GM21367 (cell line): ENCODE measurements at regions not wholly inside any gene's neighbourhood (a gene's known extent, or its start where the extent isn't known, plus 50 kb on each side); places are given as distances from the start of the nearest gene placed in this dataset.

ENCODE experiments used
- ATAC-seq: cut with Tn5 transposase; IDR thresholded peaks from one replicate; pipeline ENCODE4 v1.9.1; 2021; ENCODE audit not compliant: unreplicated experiment

DNA sequence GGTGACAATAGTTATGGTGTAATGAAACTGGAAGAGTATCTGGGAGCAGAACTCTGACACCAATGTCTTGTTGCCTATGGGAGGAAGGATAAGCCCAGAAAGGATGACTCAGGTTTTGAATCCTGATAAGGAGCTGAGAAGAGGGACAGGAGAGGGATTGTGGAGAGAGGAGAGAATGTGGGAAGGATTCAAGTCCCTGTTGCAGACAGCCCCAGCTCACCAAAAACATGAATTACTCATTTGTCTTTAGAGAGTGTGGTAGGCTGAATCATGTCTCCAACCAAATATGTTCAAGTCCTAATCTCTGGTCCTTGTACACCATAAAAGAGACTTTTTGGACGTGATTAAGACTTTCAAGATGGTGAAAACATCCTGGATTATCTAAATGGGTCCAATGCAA, 206.9 kb upstream of the PHYHIPL start:
- ATAC-seq, result no peak

DNA sequence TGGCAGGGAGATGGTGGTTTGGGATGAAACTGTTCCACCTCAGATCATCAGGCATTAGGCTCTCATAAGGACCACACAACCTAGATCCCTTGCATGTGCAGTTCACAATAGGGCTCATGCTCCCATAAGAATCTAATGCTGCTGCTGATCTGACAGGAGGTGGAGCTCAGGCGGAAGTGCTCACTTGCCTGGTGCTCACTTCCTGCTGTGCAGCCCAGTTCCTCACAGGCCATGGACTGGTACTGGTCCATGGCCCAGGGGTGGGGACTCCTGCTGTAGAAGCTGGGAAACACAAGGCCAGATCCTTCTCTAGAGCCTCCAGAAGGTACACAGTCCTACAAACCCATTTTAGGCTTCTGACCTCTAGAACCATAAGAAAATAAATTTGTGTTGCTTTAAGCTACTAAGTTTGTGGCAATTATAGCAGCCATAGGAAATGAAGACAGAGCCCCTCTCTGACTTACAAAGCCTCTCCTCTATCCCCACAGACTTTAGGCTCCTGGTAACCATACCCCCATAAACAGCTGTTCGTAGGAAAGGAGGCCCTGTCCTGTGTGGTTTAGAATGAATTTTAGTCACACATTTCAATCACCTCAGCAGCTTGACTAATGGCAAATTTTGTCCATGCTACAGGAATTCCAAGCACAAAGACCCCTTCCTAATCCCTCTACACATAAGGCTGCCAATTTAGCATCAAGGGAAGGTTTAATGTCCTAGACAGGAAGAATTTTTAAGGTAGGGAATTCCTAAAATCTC, 206.1 kb upstream of the PHYHIPL start:
- ATAC-seq, result no peak

DNA sequence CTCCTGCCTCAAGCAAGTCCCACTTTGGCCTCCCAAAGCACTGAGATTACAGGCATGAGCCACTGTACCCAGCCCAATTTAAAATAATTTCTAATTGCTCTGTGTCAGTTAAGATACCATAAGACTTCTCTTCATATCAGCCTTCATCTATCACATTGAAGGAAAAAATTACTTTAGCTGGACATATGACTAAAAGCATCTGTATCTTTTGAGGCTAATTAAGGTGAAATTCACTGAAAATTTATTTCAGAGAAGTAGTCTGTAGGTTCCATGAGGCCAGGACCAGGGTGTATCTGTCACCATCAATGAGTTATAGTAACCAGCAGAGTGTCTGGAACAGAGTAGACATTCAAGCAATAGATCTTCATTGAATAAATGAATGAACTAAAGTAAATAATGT, 205.2 kb upstream of the PHYHIPL start:
- no peak for ATAC-seq

DNA sequence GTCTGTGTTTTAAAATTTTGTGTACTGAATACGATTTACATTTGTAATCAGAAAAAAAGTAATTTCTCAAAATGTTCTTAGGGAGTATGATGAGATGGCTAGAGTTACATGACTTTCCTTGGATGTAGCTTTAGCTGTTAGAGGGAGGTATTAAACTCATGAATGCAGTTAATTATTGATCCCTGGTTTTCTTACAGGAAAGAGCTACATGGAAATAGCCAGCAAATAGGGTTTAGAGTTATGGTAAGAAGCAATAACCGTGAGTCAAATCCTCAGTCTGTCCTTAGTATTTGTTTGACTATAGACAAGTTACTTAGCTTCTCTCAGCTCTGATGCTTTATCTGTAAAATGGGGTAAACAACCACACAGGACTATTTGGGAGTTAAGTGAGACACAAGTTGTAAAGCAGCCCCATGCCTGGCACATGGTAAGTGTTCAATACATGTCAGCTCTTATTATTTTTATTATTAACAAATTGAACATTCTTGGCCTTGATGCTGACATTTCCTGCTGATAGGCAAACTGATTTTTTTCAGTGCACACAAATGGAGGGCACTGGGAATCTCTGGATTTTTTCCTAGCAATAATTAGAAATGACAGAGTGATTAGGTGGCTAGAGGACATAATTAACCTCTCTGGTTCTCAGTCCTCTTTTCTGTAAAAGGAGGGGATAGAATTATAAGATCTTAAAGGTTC, 204.5 kb upstream of the PHYHIPL start:
- ATAC-seq, result no peak

DNA sequence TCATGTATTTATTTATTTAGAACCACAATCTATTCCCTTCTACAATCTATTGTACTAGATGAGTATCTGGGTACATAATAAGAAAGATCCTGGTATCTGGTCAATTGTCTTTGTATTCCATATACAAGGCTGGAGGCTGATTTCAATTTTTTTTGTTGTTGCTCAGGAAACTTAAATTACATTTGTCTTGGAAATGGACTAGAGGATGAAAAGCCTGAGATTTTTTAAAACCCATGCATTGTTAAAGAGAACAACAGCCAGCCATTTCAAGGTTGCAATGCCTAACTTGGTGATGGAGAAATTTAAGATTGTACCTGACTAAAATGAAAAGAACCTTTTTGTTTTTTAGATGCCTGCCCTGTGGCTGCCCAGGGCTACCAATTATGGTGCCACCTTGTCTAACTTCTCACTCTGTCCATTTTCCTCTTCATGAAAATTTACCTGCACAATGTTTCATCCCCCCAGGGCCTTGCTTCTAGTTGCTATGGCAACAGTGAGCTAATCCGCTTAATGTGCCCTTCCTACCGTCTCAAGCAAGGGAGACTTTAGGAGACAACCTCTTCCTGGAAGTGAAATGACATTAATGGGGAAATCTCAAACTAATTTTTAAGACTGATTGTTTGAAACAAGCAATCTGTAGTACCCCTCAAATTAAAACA, 203.7 kb upstream of the PHYHIPL start:
- no peak for ATAC-seq

DNA sequence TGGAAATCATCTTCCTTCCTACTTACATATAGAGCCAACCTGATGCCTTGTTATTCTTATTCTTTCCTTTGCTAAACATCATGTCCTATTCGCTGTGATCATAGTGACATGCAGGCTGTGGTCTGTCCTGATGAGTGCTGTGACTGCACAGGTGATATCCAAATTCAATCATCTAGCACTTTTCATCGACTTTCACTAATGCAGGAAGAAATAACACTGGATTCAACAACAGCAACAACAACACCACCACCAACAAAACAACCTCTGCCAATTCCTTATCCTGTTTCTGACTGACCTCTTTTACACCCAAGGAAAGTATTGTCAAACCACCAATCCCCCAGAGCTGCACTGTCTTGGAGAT, 203.2 kb upstream of the PHYHIPL start:
- ATAC-seq, result no peak

DNA sequence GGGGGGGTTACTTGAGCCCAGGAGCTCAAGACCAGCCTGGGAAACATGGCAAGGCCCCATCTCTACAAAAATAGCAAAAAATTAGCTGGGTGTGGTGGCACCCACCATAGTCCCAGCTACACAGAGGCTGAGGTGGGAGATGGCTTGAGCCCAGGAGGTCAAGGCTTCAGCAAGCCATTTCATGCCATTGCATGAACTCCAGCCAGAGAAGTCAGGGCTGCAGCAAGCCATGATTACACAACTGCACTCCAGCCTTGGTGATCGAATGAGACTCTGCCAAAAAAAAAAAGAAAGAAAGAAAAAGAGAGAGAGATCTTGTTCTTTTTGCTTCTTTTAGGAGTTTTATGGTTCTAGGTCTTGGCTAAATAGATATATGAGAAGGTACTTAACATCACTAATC, 200.2 kb upstream of the PHYHIPL start:
- no peak for ATAC-seq

DNA sequence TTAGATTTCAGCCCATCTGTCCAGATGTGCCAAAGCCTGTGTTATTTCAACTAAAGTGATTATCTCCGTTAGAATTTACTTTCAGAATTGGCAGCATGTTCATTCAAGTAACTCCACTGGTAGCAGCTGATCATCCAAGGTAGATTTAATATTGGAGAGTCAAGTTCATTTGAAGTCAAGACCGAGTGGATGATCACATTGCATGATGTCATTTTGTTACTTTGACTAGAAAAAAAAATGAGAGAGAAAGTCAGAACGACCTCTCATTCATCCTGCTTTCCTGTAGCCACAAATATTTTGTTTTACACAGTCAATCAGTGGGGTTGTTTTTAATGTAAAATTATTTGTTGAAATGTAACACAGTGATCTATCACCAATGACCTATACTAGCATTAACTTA, 196.7 kb upstream of the PHYHIPL start:
- no peak for ATAC-seq

DNA sequence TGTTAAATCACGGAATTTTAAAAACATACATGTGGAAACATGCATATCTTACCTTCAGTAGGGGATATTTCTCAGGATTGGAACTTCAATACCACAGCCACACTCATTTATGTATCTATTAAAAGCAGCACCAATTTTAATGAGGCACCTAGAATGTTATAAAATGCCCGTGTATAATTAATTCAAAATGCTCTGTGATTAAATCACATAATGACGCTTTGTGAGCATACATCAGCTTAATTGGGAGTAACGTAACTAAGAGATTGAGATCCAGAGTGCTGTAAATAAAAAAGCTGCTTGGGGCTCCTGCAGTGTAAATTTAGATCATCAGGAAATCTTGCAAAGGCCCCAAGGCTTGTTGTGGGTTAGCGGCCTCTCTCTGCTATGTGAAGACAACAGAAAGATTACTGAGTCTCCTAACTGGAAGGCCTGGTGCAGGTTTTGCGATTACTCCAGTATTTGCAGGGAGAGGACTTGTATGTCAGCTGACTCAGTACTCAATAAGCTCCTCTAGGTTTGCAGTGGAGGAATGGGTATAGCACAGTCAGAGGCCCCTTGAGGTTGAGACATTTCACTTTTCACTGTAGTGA, 195.5 kb upstream of the PHYHIPL start:
- no peak for ATAC-seq

DNA sequence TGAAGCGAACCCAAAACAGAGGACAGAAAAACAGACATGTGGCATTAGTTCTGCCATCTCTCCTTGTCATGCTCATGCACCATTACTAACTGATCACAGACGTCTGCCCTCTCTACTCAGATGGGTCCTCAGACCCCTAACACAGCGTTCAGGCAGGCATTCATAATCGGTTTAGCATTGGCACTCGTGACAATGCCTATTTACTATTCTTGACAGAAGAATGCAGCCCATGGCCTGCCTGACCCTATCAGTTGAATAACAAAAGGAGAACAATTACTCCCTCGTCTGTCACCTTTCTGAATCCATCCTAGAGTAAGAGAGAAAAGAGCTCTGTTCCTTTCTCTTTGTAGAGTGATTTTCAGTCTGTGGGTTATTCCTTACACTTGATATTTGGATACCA, 194.6 kb upstream of the PHYHIPL start:
- no peak for ATAC-seq

DNA sequence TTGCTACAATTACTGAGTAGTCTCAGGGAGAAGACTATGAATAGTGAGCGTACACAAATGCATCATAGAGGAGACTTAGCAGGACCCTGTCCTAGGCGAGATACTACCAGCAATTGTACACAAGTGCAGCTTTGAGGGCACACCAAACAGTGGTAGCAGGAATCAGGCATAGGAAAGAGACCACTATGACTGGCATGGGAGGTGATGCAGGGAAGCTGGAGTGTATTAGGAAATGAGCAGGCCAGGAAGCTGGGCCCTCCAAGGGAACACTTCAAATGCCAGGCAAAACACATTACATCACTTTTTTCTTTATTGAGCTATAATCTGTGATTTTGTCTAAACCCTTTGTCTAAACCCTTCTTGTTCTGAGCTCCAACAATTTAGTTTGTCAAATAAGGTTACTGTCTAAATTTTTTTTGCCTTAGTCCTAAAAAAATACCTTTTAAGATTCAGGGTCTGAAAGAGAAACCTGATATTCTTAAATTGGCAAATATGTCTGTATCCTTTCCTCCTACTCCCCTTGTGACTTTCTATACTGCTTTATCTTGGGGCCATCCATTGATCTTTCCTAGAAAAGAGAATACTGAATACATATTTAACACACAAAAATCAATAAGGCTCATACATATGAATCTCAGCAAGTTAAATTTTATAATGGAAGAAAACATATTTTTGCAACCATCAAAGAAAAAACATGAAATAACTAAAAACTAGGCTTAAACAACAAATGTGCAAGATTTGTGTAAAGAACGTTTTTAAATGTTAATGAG, 193.8 kb upstream of the PHYHIPL start:
- ATAC-seq, result no peak

DNA sequence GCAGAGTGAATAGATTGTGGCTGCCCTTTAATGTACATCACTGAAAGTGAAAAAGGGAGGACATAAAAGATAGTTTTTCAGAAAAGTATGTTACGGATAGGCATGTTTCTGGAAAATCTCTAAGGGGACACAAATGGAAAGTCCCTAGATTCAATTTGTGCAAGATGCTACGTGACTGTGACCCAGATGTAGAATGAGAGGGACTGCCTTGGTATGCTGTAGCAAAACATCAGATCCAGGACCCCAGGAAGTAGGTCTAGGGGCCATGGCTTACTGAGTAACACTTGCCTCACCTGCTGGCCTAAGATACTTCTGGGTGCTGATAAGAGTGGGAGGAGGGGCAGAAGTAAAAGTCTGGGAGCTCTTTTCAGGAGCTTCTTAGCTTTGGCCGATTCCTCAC, 191.2 kb upstream of the PHYHIPL start:
- ATAC-seq, result no peak

DNA sequence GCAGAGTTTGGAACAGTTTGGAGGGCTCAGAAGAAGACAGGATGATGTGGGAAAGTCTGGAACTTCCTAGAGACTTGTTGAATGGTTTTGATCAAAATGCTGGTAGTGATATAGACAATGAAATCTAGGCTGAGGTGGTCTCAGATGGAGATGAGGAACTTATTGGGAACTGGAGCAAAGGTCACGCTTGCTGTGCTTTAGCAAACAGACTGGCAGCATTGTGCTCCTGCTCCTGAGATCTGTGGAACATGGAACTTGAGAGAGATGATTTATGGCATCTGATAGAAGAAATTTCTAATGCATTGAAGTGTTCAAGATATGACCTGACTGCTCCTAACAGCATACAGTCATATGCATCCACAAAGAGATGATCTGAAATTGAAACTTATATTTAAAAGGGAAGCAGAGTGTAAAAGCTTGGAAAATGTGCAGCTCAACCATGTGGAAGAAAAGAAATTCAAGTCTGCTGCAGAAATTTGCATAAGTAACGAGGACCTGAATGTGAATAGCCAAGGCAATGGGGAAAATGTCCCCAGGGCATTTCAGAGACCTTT, 186.9 kb upstream of the PHYHIPL start:
- no peak for ATAC-seq

DNA sequence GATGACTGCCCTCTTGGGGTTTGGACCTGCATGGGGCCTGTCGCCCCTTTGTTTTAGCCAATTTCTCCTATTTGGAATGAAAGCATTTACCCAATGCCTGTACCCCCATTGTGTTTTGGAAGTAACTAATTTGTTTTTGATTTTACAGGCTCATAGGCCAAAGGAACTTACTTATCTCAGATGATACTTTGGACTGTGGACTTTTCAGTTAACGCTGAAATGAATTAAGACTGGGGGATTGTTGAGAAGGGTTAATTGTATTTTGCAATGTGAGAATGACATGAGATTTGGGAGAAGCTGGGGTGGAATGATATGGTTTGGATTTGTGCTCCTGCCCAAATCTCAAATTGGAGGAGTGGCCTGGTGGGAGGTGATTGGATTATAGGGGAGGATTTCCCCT, 185.8 kb upstream of the PHYHIPL start:
- no peak for ATAC-seq

DNA sequence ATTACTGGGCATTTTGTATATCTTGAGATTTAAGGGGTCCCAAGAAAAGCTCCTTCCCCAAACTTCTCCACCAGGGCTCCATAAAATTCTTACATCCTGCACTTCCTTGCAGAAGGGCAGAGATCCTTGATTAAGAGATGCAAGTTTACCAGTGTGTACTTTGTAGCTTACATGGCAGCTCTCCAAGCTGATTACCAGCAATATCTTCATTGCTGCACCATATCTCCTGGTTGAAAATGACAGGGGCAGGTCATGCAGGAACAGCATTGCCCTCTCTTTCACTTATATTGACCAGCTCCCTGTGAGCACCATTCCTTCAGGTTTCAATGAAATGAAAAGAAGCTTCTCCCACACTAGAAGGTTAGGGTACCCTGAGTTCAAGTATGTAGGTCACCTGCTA, 184.6 kb upstream of the PHYHIPL start:
- no peak for ATAC-seq

DNA sequence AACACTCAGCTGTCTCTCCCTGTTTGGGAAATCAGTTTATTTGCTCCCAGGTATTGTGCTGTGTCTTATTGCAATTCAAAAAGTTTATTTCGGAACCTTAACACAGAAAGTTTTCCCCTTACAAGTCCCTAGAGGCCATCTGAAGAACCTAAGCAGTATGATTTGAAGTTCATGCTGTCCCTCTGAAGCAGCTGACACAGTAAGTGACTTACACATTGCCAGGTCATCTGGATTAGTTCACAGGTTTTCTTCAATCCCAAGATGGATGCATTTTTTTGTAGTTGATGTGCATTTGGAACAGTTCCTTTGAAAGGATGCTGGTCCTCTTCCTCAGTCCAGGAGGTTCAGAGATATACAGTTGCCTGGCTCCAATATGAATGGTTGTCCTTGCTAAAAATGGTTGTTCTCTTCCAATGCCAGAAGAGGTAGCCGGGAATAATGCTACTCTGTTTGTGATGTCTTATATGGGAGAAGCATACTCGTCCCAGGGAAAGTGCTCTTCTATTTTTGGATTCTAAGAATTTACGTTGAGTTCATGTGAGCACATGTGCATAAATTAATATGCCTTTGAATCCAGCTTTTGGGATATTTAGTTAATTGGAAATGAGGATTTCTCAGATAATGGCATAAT, 183.5 kb upstream of the PHYHIPL start:
- ATAC-seq, result no peak

DNA sequence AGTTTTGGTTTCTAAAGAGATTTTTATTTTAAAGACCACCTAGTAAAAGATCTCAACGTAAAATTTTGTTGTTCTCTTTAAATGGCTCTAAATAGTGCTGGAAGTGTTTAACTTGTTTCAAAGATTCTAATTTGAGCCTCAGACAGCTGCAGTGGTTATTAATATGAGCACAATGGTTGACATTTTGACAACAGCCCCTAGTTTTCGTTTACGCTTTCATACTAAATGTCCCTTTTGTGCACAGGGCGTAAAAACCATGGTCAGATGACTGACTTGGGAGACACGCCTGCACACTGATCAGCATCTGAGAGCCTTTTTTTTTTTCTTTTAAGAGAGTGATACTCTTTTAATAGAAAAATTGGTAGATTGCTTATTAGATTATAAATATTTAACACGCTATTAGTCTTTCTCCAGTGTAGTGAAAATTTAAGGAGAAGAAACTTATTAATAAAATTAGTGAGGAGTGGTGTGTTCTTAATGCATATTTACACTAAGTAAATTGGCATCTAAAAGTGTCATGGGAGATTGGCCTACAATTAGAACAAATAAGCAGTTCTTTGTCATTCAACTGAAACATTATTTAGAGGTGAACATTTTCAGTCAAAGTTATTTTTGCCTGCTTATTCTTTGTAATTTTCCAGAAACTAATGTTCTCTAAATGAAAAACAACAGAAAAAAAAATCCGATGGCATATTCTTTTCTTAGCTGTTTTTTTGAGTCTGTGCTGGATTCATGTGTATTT, 182.8 kb upstream of the PHYHIPL start:
- no peak for ATAC-seq

DNA sequence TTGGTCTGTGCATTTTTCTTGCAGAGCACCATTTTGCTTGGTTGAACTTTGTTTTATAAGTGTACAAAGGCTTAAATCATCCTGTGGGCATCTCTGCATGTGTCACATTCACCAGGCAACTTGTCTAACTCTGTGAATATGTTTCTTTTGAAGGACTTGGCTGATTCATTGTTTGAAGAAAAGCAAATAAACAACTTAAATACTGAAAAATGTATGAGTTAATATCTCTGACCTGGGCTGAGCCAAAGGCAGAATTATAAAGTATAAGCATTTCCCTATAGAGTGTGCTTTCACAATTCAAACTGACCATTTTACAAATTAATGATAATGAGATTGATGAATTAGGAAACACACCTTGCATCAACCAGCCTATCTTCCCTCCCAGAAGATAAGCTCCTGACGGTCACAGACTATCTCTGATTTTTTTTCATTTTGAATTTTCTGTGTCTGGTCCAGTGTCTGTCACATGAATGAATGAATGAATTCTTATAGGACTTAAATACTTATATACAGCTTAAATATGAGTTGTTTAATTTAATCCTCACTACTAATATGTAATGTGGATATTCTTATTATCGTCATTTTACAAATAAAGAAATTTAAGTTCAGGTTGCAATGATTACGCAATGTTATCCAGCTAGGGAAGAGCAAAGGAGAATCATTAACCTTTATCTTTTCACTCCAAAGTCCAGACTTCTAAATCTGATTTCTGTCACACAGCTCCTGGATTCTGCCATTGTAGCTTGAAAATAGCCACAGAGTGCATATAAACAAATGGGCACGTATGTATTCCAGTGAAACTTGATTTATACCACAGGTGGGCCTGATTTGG, 182.0 kb upstream of the PHYHIPL start:
- no peak for ATAC-seq

DNA sequence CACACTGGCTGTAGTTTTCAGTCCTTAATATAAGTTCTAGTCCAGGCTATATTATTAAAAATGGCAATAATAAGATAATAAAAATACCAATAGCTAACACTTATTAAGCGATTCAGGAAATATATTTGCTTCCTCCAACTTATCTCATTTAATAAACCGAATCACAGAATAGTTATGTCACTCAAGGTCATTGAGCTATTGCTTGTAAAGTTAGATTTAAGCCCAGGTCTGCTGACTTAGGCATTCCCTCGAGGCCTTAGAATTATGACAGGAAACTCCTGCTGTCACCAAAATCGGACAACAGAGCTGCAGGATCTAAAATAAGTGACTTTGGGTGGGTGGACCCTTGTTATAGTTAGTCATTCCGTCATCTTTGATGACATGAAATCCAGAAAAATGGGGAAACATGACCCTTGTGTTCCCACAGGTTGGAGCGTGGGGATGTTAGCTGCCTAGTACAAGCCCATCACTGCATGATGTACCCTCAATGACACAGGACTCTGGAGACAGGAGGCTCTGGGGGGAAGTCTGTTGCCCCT, 181.3 kb upstream of the PHYHIPL start:
- ATAC-seq, result no peak
